PFSK-1 (cell line): ENCODE measurements at regions not wholly inside any gene's neighbourhood (a gene's known extent, or its start where the extent isn't known, plus 50 kb on each side); places are given as distances from the start of the nearest gene placed in this dataset.

Source experiments
- FOXP2 ChIP-seq: optimal IDR thresholded peaks from 2 replicates; pipeline ENCODE3; 2011; ENCODE audit warnings: borderline replicate concordance, control low read depth, inconsistent platforms; ENCODE audit not compliant: insufficient read depth; ENCODE audit errors: extremely low read length, extremely low read depth
- POLR2AphosphoS5 ChIP-seq: IDR thresholded peaks from 2 replicates; pipeline ENCODE4 v1.6.1; 2012; ENCODE audit warnings: low read depth, mild to moderate bottlenecking, control low read depth, low read length, moderate library complexity
- REST ChIP-seq, 2 experiments: IDR thresholded peaks; 2 replicates each; pipeline versions ENCODE4 v1.6.1 to v1.8.0; 2011 to 2012; ENCODE audit warnings: low read depth in 2 of 2, low read length in 2 of 2, control low read depth in 1 of 2, inconsistent platforms in 1 of 2, mild to moderate bottlenecking in 1 of 2, moderate library complexity in 1 of 2; ENCODE audit not compliant: insufficient read depth in 1 of 2
- SIN3A ChIP-seq: IDR thresholded peaks from 2 replicates; pipeline ENCODE4 v1.6.1; 2012; ENCODE audit warnings: mild to moderate bottlenecking, low read length, moderate library complexity, borderline replicate concordance; ENCODE audit not compliant: insufficient read depth
- TAF1 ChIP-seq: IDR thresholded peaks from 2 replicates; pipeline ENCODE4 v1.6.1; 2012; ENCODE audit warnings: low read length, control low read depth, borderline replicate concordance; ENCODE audit not compliant: insufficient read depth

- TF ChIP-seq FOXP2 (no peak), TAF1 (no peak), POLR2AphosphoS5 (no peak), REST (IDR thresholded peaks at IDR 0.05; ENCODE audit: insufficient read depth in 1 of 2, low read depth in 2 of 2, low read length in 2 of 2) (no peak), SIN3A (no peak)
Observed at GRCh38 chr1:37146071-37146470, 111.8 kb upstream of the GRIK3 start.

GRCh38 chr1:37147392-37147831, 113.1 kb upstream of the GRIK3 start:
- TF ChIP-seq POLR2AphosphoS5 (no peak), FOXP2 (no peak), TAF1 (no peak), SIN3A (no peak), REST (IDR thresholded peaks at IDR 0.05; ENCODE audit: insufficient read depth in 1 of 2, low read depth in 2 of 2, low read length in 2 of 2) (no peak)

- TF ChIP-seq POLR2AphosphoS5 = no peak
Observed at GRCh38 chr1:37147906-37148305, 113.6 kb upstream of the GRIK3 start.

GRCh38 chr1:37148663-37149062, 114.3 kb upstream of the GRIK3 start:
- TF ChIP-seq FOXP2 (no peak), REST (IDR thresholded peaks at IDR 0.05; ENCODE audit: insufficient read depth in 1 of 2, low read depth in 2 of 2, low read length in 2 of 2) (no peak), TAF1 (no peak), SIN3A (no peak), POLR2AphosphoS5 (no peak)

- TF ChIP-seq POLR2AphosphoS5 (no peak), SIN3A (no peak), REST (IDR thresholded peaks at IDR 0.05; ENCODE audit: insufficient read depth in 1 of 2, low read depth in 2 of 2, low read length in 2 of 2) (no peak), TAF1 (no peak), FOXP2 (no peak)
Observed at GRCh38 chr1:37149296-37149695, 115.0 kb upstream of the GRIK3 start.
